ENCODE measurements at regions not wholly inside any gene's neighbourhood (a gene's known extent, or its start where the extent isn't known, plus 50 kb on each side); places are given as distances from the start of the nearest gene placed in this dataset.
A peak's percentile ranks its signal among the peaks of the same experiment; 100 is the strongest.

DNA sequence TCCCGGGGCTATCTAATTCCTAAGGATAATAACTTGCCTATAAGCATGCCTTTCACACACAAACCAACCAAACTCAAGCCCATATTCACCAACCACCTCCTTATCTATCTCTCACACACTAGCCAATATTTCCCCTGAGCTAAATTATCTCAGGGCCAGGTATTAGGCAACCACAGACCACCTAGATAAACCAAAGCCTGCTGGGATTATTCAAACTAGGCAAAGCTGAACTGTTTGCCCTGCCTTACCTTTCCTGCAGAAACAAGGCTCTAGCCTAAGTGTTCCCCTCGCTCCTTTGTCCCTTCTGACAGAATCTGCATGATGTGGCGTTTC lies 114.7 kb upstream of the EEA1 start:
- ATAC-seq = no peak

DNA sequence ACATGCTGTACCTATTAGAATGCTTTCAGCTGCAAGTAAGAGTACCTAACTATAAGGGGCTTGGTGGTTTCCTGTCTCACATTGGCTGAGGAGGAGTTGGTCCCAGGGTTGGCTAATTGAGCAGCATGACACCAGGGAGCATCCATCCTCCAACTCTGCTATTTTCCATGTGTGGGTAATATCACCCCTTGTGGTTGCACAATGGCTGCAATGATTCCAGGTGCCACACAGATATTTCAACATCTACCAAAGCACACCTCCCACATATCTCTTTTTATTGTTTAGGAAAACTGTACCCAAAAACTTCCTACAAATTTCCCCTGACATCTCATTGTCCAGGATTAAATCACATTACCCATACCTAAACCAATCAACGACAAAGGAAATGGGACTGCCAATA lies 118.0 kb upstream of the EEA1 start:
- ATAC-seq = no peak

DNA sequence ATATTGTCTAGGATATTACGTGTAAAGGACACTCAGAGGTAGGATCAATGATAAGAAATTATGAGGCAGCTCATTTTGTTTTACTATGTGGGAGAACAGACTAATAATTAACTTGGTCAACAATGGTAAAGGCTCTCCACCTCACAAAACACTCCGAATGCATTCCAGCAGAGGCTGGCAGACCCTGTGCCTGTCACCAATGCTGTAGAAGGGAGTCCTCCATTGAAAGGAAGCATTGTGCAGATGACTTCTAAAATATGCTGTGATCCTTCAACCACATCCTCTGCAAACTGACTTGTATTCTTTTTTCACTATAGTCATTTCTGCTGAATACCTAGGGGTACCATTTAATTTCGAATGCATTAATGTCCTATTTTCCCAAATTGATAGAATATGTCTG lies 119.6 kb upstream of the EEA1 start:
- ATAC-seq = no peak

DNA sequence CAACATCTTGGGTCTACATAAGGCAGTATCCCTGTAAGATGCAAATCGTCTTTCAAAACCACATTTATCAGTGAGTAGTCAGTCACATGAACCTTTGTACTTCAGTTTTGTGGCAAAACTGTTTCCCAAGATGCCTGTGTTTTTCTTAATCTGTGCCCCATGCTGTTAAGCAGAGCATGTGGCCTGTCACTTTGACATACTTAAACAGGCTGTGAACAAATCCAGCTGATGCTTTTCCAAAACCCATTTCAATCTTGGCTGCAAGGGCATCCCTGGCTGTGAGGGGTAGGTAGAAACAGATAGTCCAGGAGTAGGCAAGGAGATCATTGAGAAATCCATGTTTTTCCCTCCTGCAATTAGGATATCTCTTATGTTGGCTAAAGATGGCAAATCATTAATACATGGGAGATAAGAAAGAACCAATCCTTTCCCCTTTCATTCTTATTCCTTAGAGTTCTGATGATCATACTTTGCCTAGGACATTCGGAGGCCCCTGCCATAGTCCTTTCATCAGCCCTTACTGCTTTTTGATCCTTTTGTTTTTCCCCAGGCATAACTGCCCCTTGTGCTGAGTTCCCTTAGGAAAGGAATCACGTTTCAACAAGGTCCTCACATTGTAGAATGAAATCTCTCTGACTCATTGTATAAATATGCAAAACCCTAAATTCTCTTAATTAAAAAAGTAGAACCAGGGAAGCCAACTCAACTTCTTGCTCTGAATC lies 121.1 kb upstream of the EEA1 start:
- ATAC-seq = no peak

DNA sequence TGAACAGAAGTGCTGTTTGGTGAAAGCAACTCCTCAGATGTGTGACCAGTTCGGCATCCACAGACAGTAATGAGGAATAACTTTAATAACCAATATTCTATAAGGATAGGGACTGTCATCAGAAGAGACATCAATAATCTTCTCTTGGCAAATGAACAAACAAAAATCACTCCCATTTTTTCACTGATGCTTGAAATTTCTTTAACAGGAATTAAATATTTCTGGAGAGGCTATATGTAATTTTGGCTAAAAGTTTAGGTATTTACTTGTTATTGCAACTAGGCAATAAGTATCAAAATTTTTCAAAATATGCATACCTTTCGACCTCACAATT lies 121.6 kb upstream of the EEA1 start:
- no peak for ATAC-seq

DNA sequence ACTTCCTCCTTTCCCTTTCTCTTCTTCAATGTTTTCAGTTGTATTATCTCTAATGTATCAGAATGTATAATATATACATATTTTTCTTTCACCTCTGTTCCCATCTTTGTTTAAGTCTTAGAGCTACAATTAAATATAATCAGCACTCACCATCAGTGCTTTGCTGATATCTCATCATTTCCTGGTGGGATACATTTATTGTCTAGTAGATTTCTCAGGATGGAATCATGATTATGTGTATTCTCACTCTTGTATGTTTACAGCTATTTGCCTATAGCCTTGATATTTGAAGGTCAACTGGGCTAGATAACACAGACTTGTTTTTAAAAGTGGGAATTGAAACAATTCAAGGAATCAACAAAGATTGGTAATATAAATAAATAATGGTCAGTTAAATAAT lies 124.9 kb upstream of the EEA1 start:
- no peak for ATAC-seq

DNA sequence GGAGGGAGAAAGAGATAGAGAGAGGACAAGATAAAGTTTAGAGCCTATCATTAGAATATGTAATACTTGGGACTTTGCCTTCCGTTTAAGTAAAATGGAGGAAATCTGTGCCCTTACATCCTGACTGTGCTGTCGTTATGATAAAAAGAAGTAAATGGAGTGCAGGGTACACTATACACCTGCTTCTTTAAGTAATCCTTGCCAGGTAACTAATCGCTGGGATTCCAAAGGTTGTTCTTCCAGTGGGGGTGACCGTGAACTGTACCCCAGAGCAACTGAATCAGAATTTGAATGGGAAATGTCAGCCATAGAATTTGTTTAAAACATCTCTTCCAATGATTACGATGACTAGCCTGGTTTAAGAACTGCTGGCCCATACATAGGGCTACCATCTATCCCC lies 126.1 kb upstream of the EEA1 start:
- no peak for ATAC-seq

DNA sequence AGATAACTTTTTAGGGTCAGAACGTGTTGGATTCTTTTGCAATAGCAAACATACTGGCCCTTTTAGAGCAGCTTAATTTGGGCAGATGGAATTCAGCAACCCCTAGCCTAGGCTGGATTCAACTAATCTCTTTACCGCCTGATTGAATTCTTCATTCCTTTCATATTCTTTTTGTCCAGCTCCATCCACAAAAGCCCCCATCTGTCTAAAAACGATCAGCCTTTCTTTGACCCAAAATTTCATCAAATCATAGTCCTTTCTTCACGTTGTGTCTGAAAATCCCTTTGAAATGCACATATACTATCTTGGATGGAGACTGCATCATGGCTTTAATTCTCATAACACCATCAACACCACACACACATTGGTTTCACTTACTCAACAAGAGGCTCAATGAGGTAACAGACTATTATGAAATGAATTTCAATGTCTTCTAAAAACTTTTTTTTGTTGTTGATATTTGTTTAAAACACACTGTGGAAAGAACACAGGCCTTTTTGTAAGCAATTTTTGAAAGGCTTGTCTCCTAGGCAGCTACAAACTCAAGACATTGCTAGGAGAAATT lies 128.0 kb upstream of the EEA1 start:
- ATAC-seq = no peak

DNA sequence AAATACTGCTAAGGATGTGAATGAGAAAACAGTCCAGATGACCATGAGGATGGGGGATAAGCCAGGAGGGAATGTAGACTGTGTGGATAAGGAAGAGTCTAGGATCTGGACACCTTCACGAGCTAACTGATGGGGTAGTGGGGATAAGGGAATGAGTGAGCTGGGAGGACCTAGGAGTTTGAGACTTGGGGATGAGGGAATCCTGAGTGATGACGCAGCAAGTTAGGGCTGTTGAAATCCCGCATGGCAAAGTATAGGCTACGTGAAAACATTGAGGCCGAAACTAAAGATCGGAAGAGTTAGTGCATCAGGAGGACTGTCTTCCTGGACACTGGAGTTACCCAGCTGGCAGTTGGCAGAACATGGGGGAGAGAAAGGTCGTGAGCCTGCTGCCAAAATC lies 129.2 kb upstream of the EEA1 start:
- no peak for ATAC-seq

DNA sequence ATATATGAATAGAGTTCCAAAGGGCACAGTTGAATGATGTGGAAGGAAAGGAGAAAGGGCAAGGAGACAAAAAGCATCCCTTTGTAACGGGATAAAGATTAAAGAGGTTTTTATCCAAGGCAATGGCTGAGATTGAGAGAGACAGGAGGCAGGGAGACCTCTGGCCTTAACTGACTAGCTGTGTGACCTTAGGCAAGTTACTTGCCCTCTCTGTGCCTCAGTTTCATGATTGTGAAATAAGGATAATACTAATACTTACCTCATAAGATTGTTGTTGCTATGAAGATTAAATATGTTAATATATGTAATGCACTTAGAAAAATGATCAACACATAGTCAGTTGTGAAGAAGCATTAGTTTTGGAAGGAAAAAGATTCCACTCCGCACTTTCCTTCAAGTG lies 130.2 kb upstream of the EEA1 start:
- ATAC-seq = no peak

DNA sequence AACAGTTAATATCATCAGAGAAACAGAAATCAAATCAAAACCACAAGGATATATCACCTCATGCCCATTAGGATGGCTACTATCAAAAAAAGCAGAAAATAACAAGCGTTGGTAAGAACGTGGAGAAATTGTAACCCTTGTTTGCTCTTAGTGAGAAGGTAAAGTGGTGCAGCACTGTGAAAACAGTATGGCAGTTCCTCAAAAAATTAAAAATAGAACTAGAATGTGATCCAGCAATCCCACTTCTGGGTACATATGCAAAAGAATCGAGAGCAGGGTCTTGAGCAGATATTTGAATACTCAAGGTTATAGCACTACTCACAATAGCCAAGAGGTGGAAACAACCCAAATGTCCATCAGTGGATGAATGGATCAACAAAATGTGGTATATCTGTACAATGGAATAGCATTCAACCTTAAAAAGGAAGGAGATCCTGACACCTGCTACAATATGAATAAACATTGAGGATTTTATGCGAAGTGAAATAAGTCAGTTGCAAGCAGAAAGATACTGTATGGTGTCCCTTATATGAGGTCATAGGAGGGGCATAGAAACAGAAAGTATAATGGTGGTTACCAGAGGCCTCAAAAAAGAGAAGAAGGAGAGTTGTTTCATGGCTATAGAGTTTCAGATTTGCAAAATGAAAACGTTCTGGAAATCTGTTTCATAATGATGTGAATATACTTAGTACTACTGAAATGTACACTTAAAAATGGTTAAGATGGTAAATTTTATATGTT lies 131.0 kb upstream of the EEA1 start:
- ATAC-seq = peak; percentile 58 to 62

DNA sequence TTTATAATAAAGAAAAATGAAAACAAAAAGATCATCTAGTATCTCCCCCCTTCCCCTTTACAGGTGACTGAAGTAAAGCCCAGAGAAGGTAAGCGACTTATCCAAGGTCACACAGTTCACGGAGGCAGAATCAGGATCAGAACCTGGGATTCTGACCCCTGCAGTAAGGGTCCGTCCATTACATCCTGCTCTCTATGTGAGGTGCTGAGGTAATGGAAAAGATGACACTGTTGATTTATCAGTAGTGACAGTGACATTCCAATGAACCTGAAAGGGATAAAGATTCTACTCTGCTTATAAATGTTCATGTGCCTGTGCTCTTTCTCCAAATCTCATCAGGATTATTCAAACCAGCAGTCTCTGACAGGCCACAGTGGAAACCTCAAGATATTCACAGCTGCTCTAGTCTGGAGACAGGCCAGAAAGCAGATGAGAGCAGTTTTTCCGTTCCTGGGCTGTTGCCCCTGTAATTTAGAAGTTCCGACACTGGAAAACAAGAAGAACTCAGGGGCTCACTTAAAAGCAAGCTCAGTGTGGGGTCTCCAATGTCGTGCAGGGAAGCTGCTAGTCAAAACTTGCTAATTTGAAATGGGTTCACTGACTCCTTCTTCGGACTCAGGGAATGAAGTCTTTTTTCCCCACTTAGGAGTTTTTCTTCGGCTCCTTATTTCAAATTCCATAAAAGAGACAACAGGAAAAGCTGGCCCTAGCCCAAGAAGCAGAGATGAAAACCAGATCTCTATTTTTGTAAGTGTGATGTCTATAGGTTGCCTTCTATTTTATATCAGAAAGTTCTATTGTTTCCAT lies 131.8 kb upstream of the EEA1 start:
- peak in 1 of 2 donors; percentile 31 for ATAC-seq

DNA sequence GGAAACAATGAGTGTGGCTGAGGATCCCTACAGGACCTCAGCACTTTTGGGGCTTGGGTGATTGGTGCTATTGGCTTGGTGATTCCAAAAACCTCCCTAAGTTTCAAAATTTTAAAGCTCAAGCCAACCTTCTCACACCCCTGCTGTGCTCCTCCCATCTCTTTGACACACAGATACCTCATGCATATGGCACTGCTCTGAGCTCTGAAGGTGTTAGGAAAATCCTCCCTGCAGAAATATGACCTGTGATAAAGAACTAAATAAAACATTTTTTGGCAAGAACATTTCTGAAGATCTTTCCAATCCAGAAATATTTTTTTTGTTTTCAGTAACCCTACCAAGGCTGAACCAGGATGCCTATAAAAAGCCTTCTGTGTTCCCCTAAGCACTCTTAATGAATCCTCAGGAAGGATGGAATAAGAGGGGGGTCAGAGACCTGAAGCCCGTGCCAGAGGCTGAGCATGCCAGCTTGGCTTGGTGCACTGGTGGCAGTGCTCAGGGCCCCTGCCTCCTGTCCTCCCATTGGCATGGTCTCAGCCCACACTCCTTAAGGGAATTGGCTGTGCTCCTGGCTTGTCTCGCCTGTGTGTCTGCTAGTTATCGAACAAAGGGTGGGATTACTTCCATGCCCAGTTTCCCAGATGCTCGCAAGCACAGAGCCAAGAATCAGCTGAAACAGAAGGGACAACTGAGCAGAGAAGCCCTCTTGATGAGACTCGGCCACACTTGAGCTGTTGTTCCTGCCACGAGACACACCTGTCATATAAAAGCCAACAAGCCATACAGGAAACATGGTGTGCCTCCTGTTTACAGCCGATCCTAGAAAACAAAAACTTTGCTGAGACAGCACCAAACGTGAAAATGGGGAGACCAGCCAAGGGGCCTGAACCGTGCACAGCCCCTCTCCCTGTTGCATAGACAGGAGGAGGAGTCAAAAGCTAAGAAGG lies 132.7 kb upstream of the EEA1 start:
- ATAC-seq = no peak

DNA sequence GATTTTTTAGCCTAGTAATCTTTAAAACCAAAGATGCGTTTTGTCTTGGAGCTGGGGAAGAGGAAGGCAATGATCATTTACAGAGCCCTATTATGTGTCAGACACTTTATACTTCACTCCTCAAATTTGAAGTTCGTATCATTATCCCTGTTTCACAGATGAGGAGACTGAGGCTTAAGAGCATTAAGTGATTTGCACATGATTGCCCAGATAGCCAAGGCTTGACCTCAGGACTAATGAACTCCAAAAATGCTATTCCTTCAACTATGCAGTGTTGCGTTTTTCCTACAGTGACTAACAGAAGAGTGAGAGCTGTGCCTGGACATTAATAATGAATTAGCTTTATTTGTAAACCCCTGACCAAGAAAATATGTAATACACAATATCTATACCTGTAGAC lies 136.8 kb upstream of the EEA1 start:
- no peak for ATAC-seq

DNA sequence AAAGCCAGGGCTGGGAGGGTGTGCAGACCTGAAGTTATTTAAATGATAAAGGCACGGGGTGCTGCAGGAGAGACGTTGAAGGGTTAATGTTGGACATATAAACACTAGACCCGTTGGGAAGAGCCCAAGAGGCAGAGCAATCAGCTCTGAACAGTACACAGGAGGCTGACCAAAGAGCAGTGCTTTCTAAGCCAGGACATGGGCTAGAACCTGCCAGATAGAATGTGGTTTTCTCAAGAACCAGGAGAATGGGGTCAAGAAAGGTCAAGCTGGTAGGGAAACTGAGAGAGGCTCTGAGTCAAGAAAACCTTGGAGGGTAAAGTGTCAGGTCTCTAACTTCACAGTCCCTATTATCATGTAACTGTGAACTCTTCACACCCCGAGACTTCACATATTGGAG lies 143.2 kb upstream of the EEA1 start:
- ATAC-seq = no peak

DNA sequence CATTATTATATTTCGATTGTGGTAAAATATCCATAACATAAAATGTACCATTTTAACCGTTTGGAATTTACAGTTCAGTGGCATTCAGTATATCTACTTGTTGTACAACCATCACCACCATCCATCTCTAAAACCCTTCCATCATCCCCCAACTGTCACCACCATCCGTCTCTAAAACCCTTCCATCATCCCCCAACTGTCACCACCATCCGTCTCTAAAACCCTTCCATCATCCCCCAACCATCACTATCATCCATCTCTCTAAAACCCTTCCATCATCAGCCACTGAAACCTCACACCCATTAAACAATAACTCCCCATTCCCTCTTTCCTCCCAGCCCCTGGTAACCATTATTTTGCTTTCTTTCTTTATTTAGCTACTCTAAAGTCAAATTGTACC lies 144.2 kb upstream of the EEA1 start:
- ATAC-seq = no peak

DNA sequence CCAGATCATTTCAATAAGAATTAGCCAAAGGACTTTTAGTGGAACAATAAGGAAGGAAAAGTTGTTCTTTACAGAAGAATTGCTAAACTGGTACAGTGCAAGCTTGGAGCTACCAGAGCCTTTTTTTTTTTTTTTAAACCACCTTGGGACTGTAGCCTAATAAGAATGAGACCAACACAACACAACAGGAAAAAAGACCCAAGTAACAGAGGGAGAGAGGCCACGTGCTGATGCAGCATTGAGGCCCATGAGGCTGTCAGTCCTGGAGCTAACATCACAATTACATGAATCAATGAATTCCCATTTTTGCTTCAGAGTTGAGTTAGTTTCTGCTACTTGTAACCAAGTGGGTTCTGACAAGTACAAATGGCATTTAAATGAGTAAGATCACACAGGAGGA lies 149.0 kb upstream of the EEA1 start:
- ATAC-seq = no peak

DNA sequence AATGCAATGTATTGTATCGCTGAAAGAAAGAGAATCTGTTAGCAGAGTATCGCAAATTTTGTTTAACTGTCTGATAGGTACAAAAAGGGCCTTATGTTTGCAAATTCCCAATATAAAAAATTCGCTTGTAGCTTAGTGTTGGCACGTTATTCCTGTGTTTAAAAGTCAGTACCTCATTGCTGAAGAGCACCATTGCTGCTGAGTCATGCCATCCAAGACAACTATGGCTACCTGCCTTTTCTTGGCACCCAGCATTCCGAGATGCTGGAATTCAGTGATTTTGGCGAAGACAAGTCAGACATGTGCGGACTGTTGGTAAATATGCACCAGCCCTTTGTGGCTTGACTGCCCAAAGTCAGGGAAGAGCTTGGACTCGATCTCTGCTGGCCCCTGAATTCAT lies 149.5 kb upstream of the EEA1 start:
- no peak for ATAC-seq

DNA sequence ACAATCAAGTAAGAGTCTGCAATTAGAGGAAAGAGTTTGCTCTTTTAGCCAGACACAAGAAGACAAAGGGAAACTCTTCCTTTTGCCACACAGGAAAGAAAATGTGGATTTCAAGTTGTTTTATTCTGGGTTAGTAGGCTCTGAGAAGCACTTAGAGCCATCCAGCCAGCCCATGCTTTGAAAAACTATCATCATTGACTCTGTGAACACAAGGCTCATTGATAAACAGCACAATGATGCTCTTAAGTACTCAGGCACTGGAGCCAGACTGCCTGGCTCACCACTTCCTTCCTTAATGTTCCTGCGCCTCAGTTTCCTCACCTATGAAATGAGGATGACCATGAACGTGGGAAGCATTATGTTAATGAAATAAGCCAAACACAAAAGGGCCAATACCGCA lies 150.2 kb upstream of the EEA1 start:
- no peak for ATAC-seq

DNA sequence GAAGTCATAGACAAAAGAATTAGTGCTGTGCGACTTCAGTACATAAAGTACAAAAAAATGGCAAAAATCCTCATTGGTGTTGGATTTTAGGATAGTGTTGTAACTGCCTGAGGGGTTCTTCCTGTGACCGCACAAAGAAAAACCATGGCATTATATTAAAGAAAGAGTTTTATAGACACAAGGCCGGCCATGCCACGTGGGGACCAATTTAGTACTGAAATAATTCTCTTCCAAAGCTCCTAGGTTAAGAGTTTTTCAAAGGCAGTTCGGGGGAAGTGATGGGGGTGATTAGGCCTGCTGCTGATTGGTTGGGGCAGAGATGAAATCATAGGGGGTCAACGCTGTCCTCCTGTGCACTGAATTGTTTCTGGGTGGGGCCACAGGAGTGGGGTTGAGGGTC lies 150.9 kb upstream of the EEA1 start:
- ATAC-seq = no peak

DNA sequence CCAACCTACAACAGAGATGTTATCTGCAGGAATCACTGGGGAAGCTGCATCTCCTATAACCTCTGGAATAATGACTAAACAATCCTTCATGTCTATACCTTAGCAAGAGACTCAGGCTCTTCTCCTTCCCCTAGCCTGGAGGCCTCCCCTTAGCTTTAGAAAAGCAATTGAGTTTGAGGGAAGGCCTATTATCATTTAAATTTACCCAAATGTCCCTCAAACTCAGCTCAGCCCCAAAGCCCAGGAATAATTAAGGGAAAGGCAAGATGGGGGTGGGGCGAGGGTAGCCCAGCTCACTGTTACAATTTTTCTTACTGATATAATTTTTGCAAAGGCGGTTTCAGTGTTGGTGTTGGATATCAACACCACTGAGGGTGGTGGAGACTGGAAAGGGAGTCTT lies 151.4 kb upstream of the EEA1 start:
- no peak for ATAC-seq

DNA sequence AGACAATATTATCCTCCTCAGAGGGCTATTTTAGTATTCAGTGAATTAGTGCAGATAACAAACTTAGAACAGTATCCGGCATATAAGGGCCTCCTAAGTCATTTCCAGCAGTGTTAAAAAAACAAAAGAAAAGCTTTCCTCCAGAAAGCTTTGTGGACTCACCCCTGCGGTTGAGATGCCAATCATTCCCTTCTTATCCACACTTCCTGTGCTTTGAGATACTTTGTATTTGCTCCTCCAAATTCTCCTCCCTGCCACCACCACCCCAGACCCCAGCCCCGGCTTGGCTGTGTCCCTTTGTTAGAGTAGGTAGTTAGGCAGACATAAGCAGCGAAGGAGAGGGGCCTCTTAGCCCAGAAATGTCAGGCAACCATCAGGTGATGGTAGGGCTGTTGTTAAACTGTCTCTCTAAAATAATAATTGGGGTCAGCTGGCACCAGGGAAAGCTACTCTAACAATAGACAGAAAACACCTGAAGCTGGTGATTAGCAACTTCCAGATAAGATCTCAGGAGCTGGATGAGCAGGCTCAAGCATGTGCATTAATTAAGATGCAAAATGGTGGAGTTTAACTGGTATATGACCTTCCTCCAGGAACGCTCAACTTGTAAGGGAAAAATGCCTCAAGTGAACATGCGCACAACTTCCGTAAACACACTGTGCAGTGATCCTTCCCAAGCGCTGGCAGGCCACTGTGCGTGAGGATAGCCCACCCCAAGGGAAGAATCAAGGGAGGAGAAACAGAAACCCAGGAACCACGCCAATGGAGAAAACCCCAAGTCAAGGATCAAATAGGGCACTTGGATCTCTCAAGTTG lies 152.1 kb upstream of the EEA1 start:
- ATAC-seq = no peak

Measured in activated CD4-positive, CD25-positive, alpha-beta regulatory T cell treated with anti-CD3 and anti-CD28 coated beads, Interleukin-2, amount 50 U/mL, for 24 hours (primary cell).